HS-27A (cell line): ENCODE measurements at regions not wholly inside any gene's neighbourhood (a gene's known extent, or its start where the extent isn't known, plus 50 kb on each side); places are given as distances from the start of the nearest gene placed in this dataset.
"Not testable (repeated sequence)": the region's sequence is repeated elsewhere in the genome, so short reads cannot be mapped to it uniquely, and the experiment has no call there.

Experiments used
- DNase-seq: peaks from one replicate; pipeline ENCODE4 v3.0.0-alpha.2; 2012; ENCODE audit warnings: low read depth, missing footprints

- DNase-seq = no peak
Observed at GRCh38 chr21:38041493-38041892, 125.2 kb upstream of the KCNJ6 start.

DNA sequence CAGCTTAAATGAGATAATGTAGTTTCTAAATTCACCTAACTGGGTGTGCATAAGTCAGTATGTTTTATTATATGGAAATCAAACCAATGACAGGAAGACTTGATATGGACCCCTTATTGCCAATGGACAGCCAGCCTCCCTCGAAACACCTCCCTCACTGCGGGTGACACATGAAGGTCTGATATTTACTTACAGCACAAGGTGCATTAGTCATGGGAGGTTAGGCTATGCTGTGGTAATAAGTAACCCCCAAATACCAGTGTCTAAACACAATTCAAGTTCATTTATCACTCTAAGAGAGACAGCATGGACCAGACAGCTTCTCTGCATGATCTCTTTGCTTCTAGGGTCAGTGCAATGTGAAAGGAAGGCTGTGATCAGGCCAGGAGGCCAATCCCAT lies 126.0 kb upstream of the KCNJ6 start:
- DNase-seq = no peak

GRCh38 chr21:38048167-38048566 lies 131.9 kb upstream of the KCNJ6 start:
- no peak for DNase-seq

DNA sequence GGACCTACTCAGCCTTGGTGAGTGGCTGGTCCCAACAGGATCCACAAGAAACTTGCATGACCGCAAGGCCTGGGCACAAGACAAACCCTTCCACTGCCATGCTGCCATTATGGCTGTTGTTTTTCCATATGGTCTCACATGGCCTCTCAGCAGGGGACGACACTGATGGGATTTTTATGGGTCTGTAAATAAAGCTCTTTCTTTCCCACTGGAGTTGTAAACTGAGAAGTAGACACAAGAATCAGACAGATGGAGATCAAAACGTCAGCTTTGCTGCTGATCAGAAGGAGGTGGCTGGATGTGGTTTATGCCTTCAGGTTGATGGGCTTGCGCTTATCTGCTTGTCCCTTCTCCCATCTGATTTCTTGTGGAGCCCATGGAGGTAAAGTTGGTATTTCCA lies 138.1 kb upstream of the KCNJ6 start:
- no peak for DNase-seq

DNA sequence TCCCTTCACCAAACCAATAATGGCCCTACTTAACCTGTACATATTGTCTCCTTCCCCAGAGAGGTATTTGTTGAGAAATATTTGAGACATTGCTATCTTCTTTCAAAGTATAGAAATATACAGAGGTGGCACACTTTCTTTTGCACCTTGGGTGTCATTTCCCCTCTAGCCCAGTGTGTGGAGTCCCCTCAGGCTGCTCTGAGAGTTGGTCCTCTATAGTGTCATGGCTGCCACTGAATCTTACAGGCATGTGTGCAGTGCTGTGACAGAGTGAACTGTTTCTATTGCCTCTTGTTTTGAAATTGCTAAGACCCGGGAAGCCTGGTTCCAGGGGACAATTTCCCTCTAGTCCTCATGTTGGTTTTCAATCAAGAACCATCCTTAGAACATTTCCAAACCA lies 140.2 kb upstream of the KCNJ6 start:
- DNase-seq = no peak

DNA sequence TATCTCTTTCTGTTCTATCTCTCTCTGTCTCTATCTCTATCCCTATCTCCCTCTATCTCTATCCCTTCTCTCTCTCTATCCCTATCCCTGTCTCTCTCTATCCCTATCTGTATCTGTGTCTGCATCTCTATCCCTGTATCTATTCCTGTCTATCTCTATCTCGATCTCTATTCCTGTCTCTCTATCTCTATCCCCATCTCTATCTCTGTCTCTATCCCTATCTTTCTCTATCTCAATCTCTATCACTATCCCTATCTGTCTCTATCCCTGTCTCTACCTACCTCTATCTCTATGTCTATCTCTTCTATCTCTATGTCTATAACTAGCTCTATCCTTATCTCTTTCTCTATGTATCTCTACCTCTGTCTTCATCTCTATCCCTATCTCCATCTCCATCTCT lies 141.4 kb upstream of the KCNJ6 start:
- no peak for DNase-seq

GRCh38 chr21:38060533-38060932 lies 144.3 kb upstream of the KCNJ6 start:
- DNase-seq = no peak

DNA sequence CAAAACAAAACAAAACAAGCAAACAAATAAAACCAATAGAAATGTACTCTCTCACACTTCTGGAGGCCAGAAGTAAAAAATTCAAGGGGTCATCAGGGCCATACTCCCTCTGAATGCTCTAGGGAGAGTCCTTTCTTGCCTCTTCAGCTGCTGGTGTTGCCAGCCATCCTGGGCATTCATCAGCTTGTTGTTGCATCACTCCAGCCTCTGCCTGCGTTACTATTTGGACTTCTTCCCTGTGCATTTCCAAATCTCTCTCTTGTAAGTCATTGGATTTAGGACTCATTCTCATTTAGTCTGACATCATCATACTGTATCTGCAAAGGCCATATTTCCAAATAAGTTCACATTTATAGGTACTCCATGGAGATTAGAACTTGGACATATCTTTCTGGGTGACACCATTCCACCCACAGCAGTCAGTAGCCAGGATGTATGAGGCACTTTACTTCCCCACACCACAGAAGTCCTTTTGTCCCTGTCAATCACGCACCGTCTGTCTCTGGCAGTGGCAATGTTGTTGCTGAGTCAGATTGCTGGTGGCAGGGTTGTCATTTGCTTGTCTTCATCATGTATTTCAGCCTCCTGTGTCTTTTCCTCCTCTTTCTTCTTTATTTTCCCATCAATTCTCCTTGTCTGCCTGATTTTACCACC lies 151.0 kb upstream of the KCNJ6 start:
- no peak for DNase-seq

DNA sequence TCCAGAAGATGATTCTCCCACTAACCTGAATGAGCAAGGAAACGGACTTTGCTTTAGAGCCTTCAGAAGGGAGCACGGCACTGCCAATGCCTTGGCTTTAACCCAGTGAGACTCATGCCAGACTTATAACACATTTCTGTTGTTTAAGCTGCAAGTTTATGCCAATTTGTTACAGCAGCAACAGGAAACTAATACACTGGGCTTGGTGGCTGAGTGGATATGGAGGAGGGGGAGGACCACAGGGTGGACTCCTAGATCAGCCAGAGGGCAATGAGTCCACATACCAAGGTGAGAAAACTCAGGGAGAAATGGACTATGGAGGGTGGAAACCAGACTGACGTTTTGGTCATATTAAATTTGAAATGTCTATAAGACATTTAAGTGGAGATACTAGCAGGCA lies 156.2 kb upstream of the KCNJ6 start:
- no peak for DNase-seq

DNA sequence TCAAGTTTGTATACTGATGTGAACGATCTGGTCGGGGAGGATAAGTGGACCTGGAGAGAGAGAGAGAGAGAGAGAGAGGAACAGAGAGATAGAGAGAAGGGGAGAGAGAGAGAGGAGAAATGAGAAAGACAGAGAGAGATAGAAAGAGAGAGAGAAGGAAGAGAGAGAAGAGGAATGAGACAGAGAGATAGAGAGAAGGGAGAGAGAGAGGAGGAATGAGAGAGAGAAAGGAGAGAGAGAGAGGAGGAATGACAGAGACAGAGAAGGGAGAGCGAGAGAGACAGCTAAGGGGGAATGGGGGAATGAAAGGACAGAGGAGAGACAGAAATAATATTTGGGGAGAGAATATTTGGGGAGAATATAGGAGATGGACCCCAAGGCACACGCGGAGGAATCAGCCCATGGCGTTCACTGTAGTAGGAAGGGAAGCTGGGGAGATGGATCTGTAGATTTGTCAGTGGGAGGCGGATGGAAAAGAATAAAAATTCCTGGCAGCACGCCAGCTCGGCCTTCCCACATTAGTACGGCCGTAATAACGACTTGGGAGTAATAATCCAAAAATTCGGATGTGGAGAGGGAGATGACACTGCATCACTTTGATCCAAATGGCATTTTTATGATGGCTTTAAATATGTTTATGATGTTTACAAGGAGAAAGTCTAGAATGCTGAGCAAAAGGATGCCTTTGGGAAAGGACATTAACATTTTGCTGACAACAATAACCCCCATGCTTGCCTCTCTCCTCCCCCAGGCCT lies 159.8 kb upstream of the KCNJ6 start:
- no peak for DNase-seq

DNA sequence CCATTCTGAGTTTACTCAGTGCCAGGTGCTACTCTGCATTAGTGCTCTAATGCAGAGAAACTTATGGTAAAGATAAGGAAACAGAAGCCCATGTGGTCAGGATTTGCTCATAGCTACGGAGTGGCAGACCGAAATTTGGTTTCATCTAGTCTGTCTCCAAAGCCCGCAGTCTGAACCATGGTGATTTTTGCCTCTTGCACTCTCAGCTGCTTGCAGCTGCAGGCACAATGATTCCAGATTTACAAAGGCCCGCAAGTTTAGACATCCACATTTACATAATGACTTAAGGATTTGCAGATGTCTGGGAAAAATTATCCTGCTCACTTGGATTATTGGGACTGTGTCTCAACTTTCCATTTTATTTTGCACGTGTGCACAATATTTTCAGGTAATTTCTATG lies 161.3 kb upstream of the KCNJ6 start:
- no peak for DNase-seq

- no peak for DNase-seq
Observed at GRCh38 chr21:38080888-38081287, 164.6 kb upstream of the KCNJ6 start.

GRCh38 chr21:38081708-38082107 lies 165.5 kb upstream of the KCNJ6 start:
- DNase-seq = no peak

DNA sequence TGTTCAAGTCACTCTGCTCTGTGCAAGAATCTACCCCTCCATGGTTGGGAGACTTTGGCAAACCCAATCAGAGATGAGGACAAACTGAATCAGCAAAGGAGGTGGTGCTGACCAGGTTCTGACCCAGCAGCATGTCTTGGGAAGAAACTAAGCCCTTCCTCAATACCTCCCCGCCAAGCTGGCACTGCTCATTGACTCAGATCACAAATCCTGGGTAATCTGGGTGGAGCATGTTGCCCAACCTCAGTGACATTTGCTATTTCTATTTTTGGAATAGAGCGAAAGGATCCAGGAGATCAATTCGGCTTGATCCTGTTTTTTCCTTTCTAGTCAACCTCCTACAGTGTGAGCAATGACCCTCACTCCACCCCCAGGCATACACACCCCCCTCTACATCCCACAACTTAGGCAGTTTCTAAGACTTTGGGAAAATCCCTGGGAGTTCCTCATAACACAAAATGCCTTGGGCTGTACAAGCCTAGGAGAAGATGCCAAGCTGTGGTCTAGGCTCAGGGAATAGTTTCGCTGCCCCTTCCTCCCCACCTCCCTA lies 166.8 kb upstream of the KCNJ6 start:
- no peak for DNase-seq

DNA sequence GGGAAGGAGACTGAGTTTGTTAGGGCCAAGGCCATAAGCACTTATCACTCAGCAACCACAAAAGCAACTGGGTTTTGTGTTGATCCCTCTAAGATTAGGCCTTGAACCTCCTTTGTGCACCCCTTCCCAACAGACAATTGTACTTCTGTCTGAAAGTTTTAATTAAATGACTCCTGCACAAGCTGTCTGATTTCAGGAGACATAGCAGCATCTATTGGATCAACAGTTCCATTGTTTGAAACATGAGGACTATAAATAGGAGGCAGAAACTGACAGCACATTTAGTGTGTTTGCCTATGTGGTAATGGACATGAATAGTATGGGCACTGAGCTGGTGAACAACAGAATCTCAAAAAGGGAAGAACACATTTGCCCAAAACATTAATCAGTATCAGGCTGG lies 167.3 kb upstream of the KCNJ6 start:
- no peak for DNase-seq

GRCh38 chr21:38086580-38086979 lies 170.2 kb upstream of the KCNJ15 start:
- DNase-seq = no peak

DNA sequence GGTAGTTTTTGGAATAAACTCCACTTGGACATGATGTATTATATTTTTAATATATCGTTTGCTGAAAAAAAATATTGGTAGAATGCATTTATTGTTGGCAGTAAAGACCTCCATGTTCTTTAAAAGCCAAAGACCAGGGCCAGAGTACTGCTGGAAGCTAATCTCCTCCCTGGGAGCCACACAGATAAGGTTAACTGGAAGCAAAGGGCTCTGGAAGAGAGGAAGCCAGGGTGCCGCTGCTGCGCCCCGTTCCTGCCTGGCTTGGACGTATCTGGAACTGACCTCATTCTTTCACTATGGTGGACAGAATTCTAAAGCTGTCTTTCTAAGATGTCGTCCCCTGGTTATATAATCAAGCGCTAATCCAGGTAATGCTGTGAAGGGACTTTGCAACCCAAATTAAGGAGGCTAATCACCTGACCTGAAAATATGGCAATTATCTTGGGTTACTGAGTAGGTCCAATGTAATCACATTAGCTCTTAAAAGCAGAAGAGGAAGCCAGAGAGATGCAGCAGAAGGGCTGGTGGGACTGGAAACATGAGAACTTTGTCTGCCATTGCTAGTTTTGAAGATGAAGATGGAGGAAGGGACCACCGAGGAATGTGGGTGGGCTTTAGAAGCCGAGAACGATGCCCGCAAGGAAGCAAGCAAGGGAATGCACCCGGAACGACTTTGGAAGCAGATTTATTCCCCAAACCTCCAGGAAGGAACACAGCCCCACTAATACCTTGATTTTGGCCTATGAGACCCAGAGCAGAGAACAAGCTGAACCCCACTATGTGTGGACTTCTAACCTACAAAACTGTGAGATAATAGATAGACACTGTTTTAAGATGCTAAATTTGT lies 167.7 kb upstream of the KCNJ15 start:
- no peak for DNase-seq

GRCh38 chr21:38089763-38090046 lies 167.1 kb upstream of the KCNJ15 start:
- no peak for DNase-seq

DNA sequence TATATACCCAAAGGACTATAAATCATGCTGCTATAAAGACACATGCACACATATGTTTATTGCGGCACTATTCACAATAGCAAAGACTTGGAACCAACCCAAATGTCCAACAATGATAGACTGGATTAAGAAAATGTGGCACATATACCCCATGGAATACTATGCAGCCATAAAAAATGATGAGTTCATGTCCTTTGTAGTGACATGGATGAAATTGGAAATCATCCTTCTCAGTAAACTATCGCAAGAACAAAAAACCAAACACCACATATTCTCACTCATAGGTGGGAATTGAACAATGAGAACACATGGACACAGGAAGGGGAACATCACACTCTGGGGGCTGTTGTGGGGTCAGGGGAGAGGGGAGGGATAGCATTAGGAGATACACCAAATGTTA lies 165.7 kb upstream of the KCNJ15 start:
- DNase-seq = not testable (repeated sequence)

GRCh38 chr21:38092051-38092450 lies 164.7 kb upstream of the KCNJ15 start:
- no peak for DNase-seq

DNA sequence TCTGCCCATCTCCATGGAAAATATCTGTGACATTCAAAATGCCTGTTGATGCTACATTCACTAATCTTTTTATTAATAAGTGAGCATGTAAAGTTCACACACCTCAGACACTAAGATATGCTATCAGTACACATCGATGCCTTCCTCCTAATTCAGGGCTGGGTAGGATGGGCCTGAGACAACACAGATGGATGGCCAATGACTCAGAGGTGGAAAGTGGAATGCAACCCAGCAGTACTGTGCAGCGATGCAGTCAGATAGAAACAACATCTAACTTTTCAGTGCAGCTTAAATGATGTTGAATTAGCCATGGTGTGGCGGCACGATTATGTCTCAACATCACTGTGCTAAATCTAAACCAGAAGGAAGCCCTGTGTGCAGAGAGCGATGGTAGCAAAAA lies 161.6 kb upstream of the KCNJ15 start:
- no peak for DNase-seq

- no peak for DNase-seq
Observed at GRCh38 chr21:38097789-38098188, 159.0 kb upstream of the KCNJ15 start.

- DNase-seq = no peak
Observed at GRCh38 chr21:38112219-38112789, 144.5 kb upstream of the KCNJ15 start.
